HepG2 (cell line): ENCODE measurements at regions not wholly inside any gene's neighbourhood (a gene's known extent, or its start where the extent isn't known, plus 50 kb on each side); places are given as distances from the start of the nearest gene placed in this dataset.
A peak's percentile ranks its signal among the peaks of the same experiment; 100 is the strongest.

ENCODE experiments used
- FOXJ3 ChIP-seq: sonication (generic); formaldehyde crosslinking; IDR thresholded peaks from 2 replicates; pipeline ENCODE4 v1.4.0; 2020; ENCODE audit warnings: missing genetic modification reagents, mild to moderate bottlenecking, borderline replicate concordance
- GATAD2A ChIP-seq: IDR thresholded peaks from 2 replicates; pipeline ENCODE4 v1.6.1; 2016
- KLF13 ChIP-seq: sonication (generic); formaldehyde crosslinking; IDR thresholded peaks from 2 replicates; pipeline ENCODE4 v1.4.0; 2020; ENCODE audit warnings: mild to moderate bottlenecking, missing genetic modification reagents
- NONO ChIP-seq, 2 experiments: fragments of 450-650 bp in 1 of 2; sonication (generic) in 1 of 2; formaldehyde crosslinking in 1 of 2; IDR thresholded peaks in 1 of 2; conservative IDR thresholded peaks in 1 of 2; 2 replicates each; pipeline versions ENCODE4 v1.6.1 to v1.8.0; 2017 to 2022; ENCODE audit warnings: mild to moderate bottlenecking in 1 of 2, missing genetic modification reagents in 1 of 2, moderate library complexity in 1 of 2
- PHF20 ChIP-seq: sonication (generic); formaldehyde crosslinking; IDR thresholded peaks from 2 replicates; pipeline ENCODE4 v1.5.0; 2020; ENCODE audit warnings: mild to moderate bottlenecking, missing genetic modification reagents
- RCOR2 ChIP-seq: IDR thresholded peaks from 2 replicates; pipeline ENCODE4 v1.6.1; 2016; ENCODE audit warnings: missing biosample characterization, missing genetic modification reagents
- RELA ChIP-seq: sonication (generic); formaldehyde crosslinking; IDR thresholded peaks from 2 replicates; pipeline ENCODE4 v1.4.0; 2020; ENCODE audit warnings: missing genetic modification reagents
- SKI ChIP-seq: fragments of 450-650 bp; IDR thresholded peaks from one replicate; pipeline ENCODE4 v1.6.1; 2018; ENCODE audit warnings: mild to moderate bottlenecking; ENCODE audit not compliant: partially characterized antibody
- SNAPC2 ChIP-seq: sonication (generic); formaldehyde crosslinking; IDR thresholded peaks from 2 replicates; pipeline ENCODE4 v1.8.1; 2022; ENCODE audit warnings: mild to moderate bottlenecking, missing genetic modification reagents
- SOX5 ChIP-seq: IDR thresholded peaks from 2 replicates; pipeline ENCODE4 v1.6.1; 2016; ENCODE audit warnings: borderline replicate concordance
- STAT5B ChIP-seq: sonication (generic); formaldehyde crosslinking; IDR thresholded peaks from 2 replicates; pipeline ENCODE4 v1.4.0; 2020; ENCODE audit warnings: missing genetic modification reagents
- TBX2 ChIP-seq: sonication (generic); formaldehyde crosslinking; IDR thresholded peaks from 2 replicates; pipeline ENCODE4 v1.5.0; 2020; ENCODE audit warnings: missing genetic modification reagents, mild to moderate bottlenecking, borderline replicate concordance
- TCF7L2 ChIP-seq: IDR thresholded peaks from 2 replicates; pipeline ENCODE4 v1.6.1; 2011; ENCODE audit warnings: mild to moderate bottlenecking, low read depth, low read length, moderate library complexity
- TFE3 ChIP-seq: IDR thresholded peaks from 2 replicates; pipeline ENCODE4 v1.6.1; 2016
- YEATS2 ChIP-seq: sonication (generic); formaldehyde crosslinking; IDR thresholded peaks from 2 replicates; pipeline ENCODE4 v1.4.0; 2020; ENCODE audit warnings: missing genetic modification reagents, borderline replicate concordance
- ZFP36 ChIP-seq: fragments of 150-350 bp; IDR thresholded peaks from 2 replicates; pipeline ENCODE4 v1.6.1; 2018; ENCODE audit warnings: borderline replicate concordance, low read length, low read depth; ENCODE audit not compliant: partially characterized antibody
- ZKSCAN8 ChIP-seq: IDR thresholded peaks from 2 replicates; pipeline ENCODE4 v1.6.1; 2016; ENCODE audit warnings: borderline replicate concordance, missing genetic modification reagents, missing compliant biosample characterization
- ZNF143 ChIP-seq: sonication (generic); formaldehyde crosslinking; IDR thresholded peaks from 2 replicates; pipeline ENCODE4 v1.4.0; 2020; ENCODE audit warnings: missing genetic modification reagents
- ZNF24 ChIP-seq: fragments of 450-650 bp; IDR thresholded peaks from 2 replicates; pipeline ENCODE4 v1.6.1; 2017; ENCODE audit warnings: antibody characterized with exemption, mild to moderate bottlenecking
- ZNF326 ChIP-seq: sonication (generic); formaldehyde crosslinking; IDR thresholded peaks from 2 replicates; pipeline ENCODE4 v1.4.0; 2020; ENCODE audit warnings: missing genetic modification reagents, borderline replicate concordance
- ZNF430 ChIP-seq: sonication (generic); formaldehyde crosslinking; IDR thresholded peaks from 2 replicates; pipeline ENCODE4 v1.9.0; 2021; ENCODE audit warnings: mild to moderate bottlenecking, missing genetic modification reagents
- TF ChIP-seq, protein P1 (sequence below): sonication (generic); formaldehyde crosslinking; conservative IDR thresholded peaks from 2 replicates; pipeline ENCODE4 v1.4.0; 2020; ENCODE audit warnings: missing genetic modification reagents
- TF ChIP-seq, protein P2 (sequence below): sonication (generic); formaldehyde crosslinking; IDR thresholded peaks from 2 replicates; pipeline ENCODE4 v1.5.0; 2020; ENCODE audit warnings: missing genetic modification reagents
- TF ChIP-seq, protein P3 (sequence below), 2 experiments: sonication (generic) in 1 of 2; formaldehyde crosslinking in 1 of 2; IDR thresholded peaks; 2 replicates each; pipeline versions ENCODE4 v1.5.1 to v1.6.1; 2011 to 2020; ENCODE audit warnings: borderline replicate concordance in 1 of 2, low read depth in 1 of 2, low read length in 1 of 2, mild to moderate bottlenecking in 1 of 2, missing genetic modification reagents in 1 of 2, moderate library complexity in 1 of 2

DNA sequence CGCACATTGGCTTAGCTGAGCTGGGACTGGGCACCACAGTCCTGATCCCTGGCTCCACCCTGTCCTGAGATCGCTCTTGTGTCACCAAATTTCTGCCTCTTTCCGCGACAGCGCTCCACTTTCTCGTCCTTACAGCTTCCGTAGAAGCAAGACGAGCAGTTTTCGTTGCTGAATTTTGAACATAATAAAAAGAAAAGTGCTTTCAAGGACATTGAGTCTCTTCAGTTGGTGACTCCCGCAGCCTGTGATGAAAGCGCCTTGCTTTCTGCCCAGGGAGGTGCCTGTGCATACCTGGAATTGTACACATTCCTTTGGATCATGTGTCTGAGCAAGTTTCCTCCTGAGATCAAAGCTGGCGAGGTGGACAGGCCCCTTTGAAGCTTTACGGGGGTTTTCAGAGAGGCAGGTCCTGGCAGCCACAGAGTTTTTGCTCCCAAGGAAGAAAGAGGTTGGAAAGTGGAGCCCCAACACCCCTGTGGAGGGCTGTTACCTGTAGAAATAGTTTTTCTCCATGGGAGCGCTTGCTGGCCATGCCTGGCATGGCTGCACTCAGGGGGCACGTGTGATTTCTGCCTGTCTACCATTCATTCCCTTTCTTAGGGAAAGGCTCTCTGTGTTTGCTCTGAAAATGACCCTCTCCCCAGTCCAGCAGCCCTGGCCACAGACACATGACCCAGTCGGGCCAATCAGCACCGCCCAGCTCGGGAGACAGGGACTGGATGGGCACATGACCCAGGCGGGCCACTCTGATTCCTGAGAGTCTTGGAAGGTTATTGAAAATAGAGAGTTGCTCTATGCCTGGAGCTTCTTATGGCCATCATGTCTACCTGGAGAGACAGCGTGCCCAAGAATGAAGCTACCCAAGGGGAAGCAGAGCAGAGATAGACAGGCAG, 115.6 kb upstream of the OTOS start (continued):
- TF ChIP-seq STAT5B (CRISPR knock-in tag) (0 out of 2 replicates have a peak, but pooled peaks have one; percentile 13), ZNF430 (CRISPR knock-in tag) (0 out of 2 replicates have a peak, but pooled peaks have one; percentile 83), TCF7L2 (peak; percentile 78; the same call in 1 of the 2 replicates), RCOR2 (0 out of 2 replicates have a peak, but pooled peaks have one; percentile 40), ZFP36 (no peak), TFE3 (CRISPR knock-in tag) (peak; percentile 90), FOXJ3 (peak; percentile 78), ZNF143 (CRISPR knock-in tag) (0 out of 2 replicates have a peak, but pooled peaks have one; percentile 7), SOX5 (CRISPR knock-in tag) (peak; percentile 81; the same call in 1 of the 2 replicates), NONO (IDR thresholded peaks at IDR 0.05) (no peak), NONO (CRISPR knock-in tag; conservative IDR thresholded peaks at IDR 0.05) (0 out of 2 replicates have a peak, but pooled peaks have one; percentile 46), ZNF326 (CRISPR knock-in tag) (no peak), TBX2 (CRISPR knock-in tag) (peak; percentile 79), GATAD2A (CRISPR knock-in tag) (peak; percentile 90), YEATS2 (CRISPR knock-in tag) (peak; percentile 45; the same call in 1 of the 2 replicates), SKI (peak; percentile 32), ZKSCAN8 (CRISPR knock-in tag) (peak; percentile 55; the same call in 1 of the 2 replicates), RELA (CRISPR knock-in tag) (peak; percentile 60; the same call in 1 of the 2 replicates), KLF13 (CRISPR knock-in tag) (no peak), SNAPC2 (CRISPR knock-in tag) (no peak), PHF20 (CRISPR knock-in tag) (peak; percentile 39; the same call in 1 of the 2 replicates), ZNF24 (peak; percentile 50; the same call in 1 of the 2 replicates)
- TF ChIP-seq, protein P1, sequence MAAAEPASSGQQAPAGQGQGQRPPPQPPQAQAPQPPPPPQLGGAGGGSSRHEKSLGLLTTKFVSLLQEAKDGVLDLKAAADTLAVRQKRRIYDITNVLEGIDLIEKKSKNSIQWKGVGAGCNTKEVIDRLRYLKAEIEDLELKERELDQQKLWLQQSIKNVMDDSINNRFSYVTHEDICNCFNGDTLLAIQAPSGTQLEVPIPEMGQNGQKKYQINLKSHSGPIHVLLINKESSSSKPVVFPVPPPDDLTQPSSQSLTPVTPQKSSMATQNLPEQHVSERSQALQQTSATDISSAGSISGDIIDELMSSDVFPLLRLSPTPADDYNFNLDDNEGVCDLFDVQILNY (CRISPR knock-in tag) = no peak
- TF ChIP-seq, protein P2, sequence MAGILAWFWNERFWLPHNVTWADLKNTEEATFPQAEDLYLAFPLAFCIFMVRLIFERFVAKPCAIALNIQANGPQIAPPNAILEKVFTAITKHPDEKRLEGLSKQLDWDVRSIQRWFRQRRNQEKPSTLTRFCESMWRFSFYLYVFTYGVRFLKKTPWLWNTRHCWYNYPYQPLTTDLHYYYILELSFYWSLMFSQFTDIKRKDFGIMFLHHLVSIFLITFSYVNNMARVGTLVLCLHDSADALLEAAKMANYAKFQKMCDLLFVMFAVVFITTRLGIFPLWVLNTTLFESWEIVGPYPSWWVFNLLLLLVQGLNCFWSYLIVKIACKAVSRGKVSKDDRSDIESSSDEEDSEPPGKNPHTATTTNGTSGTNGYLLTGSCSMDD (CRISPR knock-in tag) = no peak
- TF ChIP-seq, protein P3, sequence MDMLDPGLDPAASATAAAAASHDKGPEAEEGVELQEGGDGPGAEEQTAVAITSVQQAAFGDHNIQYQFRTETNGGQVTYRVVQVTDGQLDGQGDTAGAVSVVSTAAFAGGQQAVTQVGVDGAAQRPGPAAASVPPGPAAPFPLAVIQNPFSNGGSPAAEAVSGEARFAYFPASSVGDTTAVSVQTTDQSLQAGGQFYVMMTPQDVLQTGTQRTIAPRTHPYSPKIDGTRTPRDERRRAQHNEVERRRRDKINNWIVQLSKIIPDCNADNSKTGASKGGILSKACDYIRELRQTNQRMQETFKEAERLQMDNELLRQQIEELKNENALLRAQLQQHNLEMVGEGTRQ (IDR thresholded peaks at IDR 0.05; ENCODE audit: low read depth, low read length) = peak; percentile 90
- TF ChIP-seq, protein P3 (CRISPR knock-in tag; IDR thresholded peaks at IDR 0.05; ENCODE audit: borderline replicate concordance) = peak; percentile 96; the same call in 1 of the 2 replicates
